ENCODE measurements at regions not wholly inside any gene's neighbourhood (a gene's known extent, or its start where the extent isn't known, plus 50 kb on each side); places are given as distances from the start of the nearest gene placed in this dataset.

- H3K27me3 ChIP-seq (ENCODE audit: insufficient read depth), result no peaks in the 10 kb centered on the region
- no peaks in the 10 kb centered on the region for H3F3A ChIP-seq (replicated peaks; ENCODE audit: low read depth)
- no peak overlapping the region for H3K4me3 ChIP-seq
- no peaks in the 10 kb centered on the region for H3K9me2 ChIP-seq (ENCODE audit: insufficient read depth)
- Mint-ChIP-seq H3K9me3 (no peaks in the 10 kb centered on the region), H3K4me1 (peaks cover 20% of the 10 kb centered on the region), H3K36me3 (ENCODE audit: low read depth) (no peaks in the 10 kb centered on the region), H3K27ac (no peak overlapping the region), H3K27me3 (ENCODE audit: insufficient read depth, low read depth, poor library complexity) (no peaks in the 10 kb centered on the region), H3K4me3 (no peak overlapping the region)
- DNase-seq (ENCODE audit: low spot score) (no peak), ATAC-seq (no peak)
- no peaks in the 10 kb centered on the region for H3K36me3 ChIP-seq (ENCODE audit: insufficient read depth)
- no peaks in the 10 kb centered on the region for H3K79me2 ChIP-seq (replicated peaks; ENCODE audit: insufficient read depth)
- no peak overlapping the region for H3K27ac ChIP-seq (ENCODE audit: low read depth)
- H2AFZ ChIP-seq, result no peak overlapping the region
- no peak overlapping the region for H3K4me2 ChIP-seq
- no peaks in the 10 kb centered on the region for H3K4me1 ChIP-seq (ENCODE audit: insufficient read depth)
- no peaks in the 10 kb centered on the region for H4K20me1 ChIP-seq (replicated peaks; ENCODE audit: insufficient read depth)
- TF ChIP-seq NANOG (IDR thresholded peaks at IDR 0.05; ENCODE audit: borderline replicate concordance) (no peak), EZH2 (IDR thresholded peaks at IDR 0.05; ENCODE audit: low read depth, unreplicated experiment) (no peak), STAT1 (IDR thresholded peaks at IDR 0.05; ENCODE audit: unreplicated experiment) (no peak), ZNF331 (CRISPR knock-in tag; IDR thresholded peaks at IDR 0.05; ENCODE audit: low read depth) (no peak), JUNB (IDR thresholded peaks at IDR 0.05; ENCODE audit: unreplicated experiment) (no peak), ZNF114 (CRISPR knock-in tag; IDR thresholded peaks at IDR 0.05) (no peak), EZH2phosphoT487 (IDR thresholded peaks at IDR 0.05; ENCODE audit: unreplicated experiment) (no peak), CREB1 (CRISPR knock-in tag; IDR thresholded peaks at IDR 0.05; ENCODE audit: low read depth) (no peak), POLR2AphosphoS5 (IDR thresholded peaks at IDR 0.05; ENCODE audit: low read depth) (no peak)
- TF ChIP-seq, protein P1, sequence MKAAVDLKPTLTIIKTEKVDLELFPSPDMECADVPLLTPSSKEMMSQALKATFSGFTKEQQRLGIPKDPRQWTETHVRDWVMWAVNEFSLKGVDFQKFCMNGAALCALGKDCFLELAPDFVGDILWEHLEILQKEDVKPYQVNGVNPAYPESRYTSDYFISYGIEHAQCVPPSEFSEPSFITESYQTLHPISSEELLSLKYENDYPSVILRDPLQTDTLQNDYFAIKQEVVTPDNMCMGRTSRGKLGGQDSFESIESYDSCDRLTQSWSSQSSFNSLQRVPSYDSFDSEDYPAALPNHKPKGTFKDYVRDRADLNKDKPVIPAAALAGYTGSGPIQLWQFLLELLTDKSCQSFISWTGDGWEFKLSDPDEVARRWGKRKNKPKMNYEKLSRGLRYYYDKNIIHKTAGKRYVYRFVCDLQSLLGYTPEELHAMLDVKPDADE (IDR thresholded peaks at IDR 0.05), result no peak
- TF ChIP-seq, protein P2, sequence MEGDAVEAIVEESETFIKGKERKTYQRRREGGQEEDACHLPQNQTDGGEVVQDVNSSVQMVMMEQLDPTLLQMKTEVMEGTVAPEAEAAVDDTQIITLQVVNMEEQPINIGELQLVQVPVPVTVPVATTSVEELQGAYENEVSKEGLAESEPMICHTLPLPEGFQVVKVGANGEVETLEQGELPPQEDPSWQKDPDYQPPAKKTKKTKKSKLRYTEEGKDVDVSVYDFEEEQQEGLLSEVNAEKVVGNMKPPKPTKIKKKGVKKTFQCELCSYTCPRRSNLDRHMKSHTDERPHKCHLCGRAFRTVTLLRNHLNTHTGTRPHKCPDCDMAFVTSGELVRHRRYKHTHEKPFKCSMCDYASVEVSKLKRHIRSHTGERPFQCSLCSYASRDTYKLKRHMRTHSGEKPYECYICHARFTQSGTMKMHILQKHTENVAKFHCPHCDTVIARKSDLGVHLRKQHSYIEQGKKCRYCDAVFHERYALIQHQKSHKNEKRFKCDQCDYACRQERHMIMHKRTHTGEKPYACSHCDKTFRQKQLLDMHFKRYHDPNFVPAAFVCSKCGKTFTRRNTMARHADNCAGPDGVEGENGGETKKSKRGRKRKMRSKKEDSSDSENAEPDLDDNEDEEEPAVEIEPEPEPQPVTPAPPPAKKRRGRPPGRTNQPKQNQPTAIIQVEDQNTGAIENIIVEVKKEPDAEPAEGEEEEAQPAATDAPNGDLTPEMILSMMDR (conservative IDR thresholded peaks at IDR 0.05; ENCODE audit: low read depth in 2 of 2), result no peak
- TF ChIP-seq, protein P3, sequence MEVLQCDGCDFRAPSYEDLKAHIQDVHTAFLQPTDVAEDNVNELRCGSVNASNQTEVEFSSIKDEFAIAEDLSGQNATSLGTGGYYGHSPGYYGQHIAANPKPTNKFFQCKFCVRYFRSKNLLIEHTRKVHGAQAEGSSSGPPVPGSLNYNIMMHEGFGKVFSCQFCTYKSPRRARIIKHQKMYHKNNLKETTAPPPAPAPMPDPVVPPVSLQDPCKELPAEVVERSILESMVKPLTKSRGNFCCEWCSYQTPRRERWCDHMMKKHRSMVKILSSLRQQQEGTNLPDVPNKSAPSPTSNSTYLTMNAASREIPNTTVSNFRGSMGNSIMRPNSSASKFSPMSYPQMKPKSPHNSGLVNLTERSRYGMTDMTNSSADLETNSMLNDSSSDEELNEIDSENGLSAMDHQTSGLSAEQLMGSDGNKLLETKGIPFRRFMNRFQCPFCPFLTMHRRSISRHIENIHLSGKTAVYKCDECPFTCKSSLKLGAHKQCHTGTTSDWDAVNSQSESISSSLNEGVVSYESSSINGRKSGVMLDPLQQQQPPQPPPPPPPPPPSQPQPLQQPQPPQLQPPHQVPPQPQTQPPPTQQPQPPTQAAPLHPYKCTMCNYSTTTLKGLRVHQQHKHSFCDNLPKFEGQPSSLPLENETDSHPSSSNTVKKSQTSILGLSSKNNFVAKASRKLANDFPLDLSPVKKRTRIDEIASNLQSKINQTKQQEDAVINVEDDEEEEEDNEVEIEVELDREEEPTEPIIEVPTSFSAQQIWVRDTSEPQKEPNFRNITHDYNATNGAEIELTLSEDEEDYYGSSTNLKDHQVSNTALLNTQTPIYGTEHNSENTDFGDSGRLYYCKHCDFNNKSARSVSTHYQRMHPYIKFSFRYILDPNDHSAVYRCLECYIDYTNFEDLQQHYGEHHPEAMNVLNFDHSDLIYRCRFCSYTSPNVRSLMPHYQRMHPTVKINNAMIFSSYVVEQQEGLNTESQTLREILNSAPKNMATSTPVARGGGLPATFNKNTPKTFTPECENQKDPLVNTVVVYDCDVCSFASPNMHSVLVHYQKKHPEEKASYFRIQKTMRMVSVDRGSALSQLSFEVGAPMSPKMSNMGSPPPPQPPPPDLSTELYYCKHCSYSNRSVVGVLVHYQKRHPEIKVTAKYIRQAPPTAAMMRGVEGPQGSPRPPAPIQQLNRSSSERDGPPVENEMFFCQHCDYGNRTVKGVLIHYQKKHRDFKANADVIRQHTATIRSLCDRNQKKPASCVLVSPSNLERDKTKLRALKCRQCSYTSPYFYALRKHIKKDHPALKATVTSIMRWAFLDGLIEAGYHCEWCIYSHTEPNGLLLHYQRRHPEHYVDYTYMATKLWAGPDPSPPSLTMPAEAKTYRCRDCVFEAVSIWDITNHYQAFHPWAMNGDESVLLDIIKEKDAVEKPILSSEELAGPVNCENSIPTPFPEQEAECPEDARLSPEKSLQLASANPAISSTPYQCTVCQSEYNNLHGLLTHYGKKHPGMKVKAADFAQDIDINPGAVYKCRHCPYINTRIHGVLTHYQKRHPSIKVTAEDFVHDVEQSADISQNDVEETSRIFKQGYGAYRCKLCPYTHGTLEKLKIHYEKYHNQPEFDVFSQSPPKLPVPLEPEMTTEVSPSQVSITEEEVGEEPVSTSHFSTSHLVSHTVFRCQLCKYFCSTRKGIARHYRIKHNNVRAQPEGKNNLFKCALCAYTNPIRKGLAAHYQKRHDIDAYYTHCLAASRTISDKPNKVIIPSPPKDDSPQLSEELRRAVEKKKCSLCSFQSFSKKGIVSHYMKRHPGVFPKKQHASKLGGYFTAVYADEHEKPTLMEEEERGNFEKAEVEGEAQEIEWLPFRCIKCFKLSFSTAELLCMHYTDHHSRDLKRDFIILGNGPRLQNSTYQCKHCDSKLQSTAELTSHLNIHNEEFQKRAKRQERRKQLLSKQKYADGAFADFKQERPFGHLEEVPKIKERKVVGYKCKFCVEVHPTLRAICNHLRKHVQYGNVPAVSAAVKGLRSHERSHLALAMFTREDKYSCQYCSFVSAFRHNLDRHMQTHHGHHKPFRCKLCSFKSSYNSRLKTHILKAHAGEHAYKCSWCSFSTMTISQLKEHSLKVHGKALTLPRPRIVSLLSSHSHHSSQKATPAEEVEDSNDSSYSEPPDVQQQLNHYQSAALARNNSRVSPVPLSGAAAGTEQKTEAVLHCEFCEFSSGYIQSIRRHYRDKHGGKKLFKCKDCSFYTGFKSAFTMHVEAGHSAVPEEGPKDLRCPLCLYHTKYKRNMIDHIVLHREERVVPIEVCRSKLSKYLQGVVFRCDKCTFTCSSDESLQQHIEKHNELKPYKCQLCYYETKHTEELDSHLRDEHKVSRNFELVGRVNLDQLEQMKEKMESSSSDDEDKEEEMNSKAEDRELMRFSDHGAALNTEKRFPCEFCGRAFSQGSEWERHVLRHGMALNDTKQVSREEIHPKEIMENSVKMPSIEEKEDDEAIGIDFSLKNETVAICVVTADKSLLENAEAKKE (CRISPR knock-in tag; IDR thresholded peaks at IDR 0.05), result no peak
- TF ChIP-seq, protein P4, sequence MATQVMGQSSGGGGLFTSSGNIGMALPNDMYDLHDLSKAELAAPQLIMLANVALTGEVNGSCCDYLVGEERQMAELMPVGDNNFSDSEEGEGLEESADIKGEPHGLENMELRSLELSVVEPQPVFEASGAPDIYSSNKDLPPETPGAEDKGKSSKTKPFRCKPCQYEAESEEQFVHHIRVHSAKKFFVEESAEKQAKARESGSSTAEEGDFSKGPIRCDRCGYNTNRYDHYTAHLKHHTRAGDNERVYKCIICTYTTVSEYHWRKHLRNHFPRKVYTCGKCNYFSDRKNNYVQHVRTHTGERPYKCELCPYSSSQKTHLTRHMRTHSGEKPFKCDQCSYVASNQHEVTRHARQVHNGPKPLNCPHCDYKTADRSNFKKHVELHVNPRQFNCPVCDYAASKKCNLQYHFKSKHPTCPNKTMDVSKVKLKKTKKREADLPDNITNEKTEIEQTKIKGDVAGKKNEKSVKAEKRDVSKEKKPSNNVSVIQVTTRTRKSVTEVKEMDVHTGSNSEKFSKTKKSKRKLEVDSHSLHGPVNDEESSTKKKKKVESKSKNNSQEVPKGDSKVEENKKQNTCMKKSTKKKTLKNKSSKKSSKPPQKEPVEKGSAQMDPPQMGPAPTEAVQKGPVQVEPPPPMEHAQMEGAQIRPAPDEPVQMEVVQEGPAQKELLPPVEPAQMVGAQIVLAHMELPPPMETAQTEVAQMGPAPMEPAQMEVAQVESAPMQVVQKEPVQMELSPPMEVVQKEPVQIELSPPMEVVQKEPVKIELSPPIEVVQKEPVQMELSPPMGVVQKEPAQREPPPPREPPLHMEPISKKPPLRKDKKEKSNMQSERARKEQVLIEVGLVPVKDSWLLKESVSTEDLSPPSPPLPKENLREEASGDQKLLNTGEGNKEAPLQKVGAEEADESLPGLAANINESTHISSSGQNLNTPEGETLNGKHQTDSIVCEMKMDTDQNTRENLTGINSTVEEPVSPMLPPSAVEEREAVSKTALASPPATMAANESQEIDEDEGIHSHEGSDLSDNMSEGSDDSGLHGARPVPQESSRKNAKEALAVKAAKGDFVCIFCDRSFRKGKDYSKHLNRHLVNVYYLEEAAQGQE (IDR thresholded peaks at IDR 0.05; ENCODE audit: unreplicated experiment), result no peak
These were observed 484.0 kb upstream of the TECRL start for GRCh38 chr4:64893205-64893604.

Data from GM23338 (cell line).